ENCODE measurements at regions not wholly inside any gene's neighbourhood (a gene's known extent, or its start where the extent isn't known, plus 50 kb on each side); places are given as distances from the start of the nearest gene placed in this dataset.

- Mint-ChIP-seq H3K36me3 (no peaks in the 10 kb centered on the region), H3K4me3 (no peak overlapping the region), H3K27me3 (ENCODE audit: low read depth in 2 of 2) (no peaks in the 10 kb centered on the region), H3K27ac (no peak overlapping the region), H3K4me1 (no peaks in the 10 kb centered on the region), H3K9me3 (peaks cover 0 to 2% of the 10 kb centered on the region in 2 donors)
- 90% methylated on average over 2 of the region's 4 CpGs for WGBS (ENCODE audit: insufficient coverage)
- Histone ChIP-seq H3K4me1 (ENCODE audit: control insufficient read depth, insufficient read depth, low read length) (no peaks in the 10 kb centered on the region), H3K9me3 (ENCODE audit: control insufficient read depth, insufficient read depth, low read length) (no peaks in the 10 kb centered on the region), H3K27me3 (ENCODE audit: control insufficient read depth, insufficient read depth, low read length) (no peaks in the 10 kb centered on the region), H3K4me3 (ENCODE audit: low read length) (no peak overlapping the region), H3K36me3 (ENCODE audit: control insufficient read depth, insufficient read depth, low read length) (no peaks in the 10 kb centered on the region), H3K27ac (ENCODE audit: low read length) (no peak overlapping the region)
- intact Hi-C loops (cut with micrococcal nuclease) = no loop called here
- DNase-seq (no peak), ATAC-seq (no peak)
- TF ChIP-seq CTCF (IDR thresholded peaks at IDR 0.05) = no peak
These were observed 51.6 kb upstream of the NHS start for GRCh38 chrX:17323397-17323796.
